ENCODE measurements at regions not wholly inside any gene's neighbourhood (a gene's known extent, or its start where the extent isn't known, plus 50 kb on each side); places are given as distances from the start of the nearest gene placed in this dataset.

DNA sequence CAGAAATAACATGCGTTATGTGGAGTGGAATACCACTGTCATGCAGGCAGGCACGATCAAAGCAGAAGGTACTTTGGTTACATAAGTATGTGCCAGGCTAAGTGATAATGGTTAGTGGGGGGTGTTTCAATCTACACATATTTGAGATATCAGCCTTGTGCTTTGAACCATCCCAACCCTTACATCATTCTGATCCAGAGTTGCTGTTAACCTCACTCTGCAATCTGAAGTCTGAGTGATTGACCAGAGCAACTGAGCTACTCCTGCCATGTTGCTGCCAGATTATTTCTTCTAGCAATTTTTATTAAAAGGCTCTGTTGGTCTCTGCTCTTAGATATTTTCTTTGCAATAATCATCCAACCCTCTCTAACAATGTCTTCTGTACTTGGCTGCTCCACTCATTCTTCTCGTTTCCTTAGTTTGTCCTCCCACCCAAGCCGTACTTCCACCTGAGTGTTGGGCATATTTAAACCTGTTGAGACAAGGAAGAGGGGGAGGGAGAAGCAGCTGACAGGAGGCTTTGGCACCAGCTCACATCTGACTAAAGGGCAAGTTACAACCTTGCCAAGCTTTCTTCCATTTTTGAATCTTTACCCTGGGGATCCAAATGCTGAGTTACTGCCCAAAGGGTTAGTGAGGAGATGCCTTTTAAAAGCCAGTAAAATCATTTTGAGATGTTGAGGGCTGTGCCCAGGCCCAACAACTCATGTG, 114.1 kb upstream of the SESN3 start:
- DNase-seq: no peak

- DNase-seq: peak; percentile 17
Measured at GRCh38 chr11:95341221-95341620, 110.2 kb upstream of the SESN3 start.

- DNase-seq: no peak
Measured at GRCh38 chr11:95339086-95339901, 108.3 kb upstream of the SESN3 start.

DNA sequence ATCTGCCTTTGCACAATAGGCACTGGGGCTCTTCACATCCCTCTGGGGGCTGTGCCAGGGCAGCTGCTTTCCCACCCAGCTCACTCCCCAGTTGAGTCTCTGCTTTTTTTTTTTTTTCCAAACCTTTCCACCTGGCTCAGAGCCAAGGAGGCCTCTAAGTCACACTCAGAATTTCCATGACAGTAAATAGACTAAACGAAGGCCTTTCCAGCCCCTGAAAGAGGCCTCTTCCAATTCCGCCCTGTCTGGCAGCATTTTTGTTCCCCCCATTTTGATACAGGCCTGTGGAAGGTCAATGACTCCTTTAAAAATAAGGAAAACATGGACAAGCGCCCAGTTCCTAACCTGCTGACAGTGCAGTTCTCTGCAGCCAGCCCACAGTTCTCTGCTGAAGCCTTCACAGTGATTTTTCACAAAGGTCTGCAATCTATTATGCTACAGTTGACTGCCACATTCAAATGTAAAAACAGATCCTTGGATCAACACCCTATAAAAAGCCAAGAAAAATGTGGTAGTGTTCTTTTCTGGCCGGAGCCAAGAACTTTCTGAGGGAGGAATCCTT, 107.5 kb upstream of the SESN3 start:
- DNase-seq: peak; percentile 89

DNA sequence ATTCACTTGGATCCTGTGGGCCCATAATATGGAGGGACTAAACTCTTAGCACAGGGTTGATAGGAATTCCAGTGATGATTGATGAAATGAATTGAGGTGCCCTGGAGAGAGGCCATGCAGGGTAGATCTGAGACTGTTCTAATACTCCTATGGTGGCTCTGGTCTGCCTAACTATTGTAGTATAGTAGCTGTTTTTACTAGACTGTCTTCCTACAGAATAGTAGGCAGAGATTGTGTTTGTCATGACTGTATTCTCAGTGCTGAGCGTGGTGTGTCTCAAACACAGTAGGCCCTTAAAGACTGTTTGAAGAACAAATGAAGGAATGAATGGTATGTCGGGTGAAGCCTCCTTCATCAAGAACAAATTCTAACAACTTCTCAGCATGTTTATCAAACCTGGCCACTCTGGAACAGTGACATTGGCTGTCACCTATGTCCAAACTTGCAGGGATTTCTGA, 107.0 kb upstream of the SESN3 start:
- no peak for DNase-seq

GRCh38 chr11:95337175-95337957, 106.4 kb upstream of the SESN3 start:
- DNase-seq: peak; percentile 71

DNA sequence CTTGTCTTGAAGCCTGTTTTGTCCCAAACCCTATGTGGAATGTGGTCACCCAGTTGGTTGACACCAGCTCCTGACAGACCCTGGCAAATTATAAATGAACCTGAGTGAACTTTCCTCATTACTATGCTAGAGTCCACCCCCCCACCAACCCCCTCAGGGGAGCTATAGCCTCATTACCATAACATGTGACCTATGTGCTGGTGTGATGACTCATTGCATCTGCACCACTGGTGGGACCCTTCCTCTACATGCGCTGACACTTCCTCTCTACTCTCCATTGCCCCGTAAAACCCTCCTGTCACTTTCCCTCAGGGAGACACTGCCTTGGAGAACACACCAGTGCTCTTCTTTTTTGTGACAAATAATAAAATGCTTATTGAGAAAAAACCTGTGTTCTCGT, 105.0 kb upstream of the SESN3 start:
- DNase-seq: no peak

DNA sequence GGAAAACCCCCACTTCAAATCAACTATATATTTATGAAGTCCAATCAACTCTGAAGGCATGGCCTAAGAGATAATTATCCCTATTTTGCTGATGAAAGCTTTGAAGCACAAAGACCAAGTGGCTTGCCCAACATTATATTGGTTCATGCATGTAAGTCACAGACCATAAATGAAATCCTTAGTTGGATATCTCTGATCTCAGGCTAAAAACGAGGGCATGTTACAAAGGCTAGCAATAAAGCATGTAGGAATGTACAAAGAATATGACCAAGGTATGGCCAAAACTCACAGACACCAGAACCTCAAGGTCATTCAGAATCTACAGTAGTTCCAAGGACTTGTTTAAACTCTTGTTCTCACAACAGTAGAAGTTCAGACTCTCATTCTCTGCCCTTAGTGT, 100.2 kb upstream of the SESN3 start:
- no peak for DNase-seq

DNA sequence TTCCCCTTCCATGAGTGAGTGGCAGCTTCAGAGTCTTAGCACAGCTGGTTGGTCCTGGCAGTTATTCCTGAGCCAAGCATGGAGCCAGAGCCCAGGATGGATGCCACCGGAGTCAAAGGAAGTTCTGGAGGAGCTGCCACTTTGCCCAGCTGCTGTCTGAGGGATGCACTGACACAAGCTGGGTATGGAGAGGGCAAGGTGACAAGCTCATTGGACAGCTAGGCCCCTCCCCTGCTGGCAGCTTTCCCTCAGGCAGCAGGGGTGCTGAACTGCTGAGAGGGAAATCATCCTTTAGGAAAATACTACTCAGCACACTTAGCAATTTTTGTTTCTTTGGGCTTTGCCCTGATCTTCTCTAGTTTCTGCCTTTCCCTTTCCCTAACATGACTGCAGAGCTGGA, 99.3 kb upstream of the SESN3 start:
- DNase-seq: no peak

DNA sequence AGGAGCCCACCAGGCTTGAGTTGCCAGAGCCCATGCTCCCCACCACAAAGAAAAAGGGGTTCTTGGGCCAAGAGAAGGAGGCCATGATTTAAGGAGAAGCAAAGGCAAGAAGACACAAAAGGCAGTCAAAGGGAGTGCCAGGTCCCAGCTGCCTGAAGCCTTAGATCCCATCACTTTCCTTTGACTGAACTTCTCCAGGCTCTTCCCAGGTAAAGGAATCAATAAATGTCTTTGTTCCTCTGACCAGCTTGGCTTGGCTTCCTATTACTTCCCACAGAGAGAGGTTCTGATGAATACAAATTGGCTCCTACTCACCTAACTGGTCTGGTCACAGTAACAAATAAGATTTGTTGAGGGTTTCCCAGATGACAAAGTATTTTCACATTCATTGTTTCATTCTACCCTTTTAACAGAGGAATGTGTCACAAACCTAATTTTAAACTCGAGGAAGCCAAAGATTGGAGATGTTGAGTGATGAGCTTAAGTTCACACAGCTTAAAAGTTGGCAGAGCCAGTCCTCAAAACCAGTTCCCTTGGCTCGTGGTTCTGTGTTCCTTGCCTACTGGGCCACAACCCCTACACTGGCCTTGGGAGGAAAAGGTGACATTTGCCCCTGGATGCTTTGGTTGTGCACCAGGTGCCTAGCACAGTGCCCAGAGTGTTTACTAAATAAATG, 96.4 kb upstream of the SESN3 start:
- no peak for DNase-seq

- no peak for DNase-seq
Measured at GRCh38 chr11:95325777-95326258, 94.8 kb upstream of the SESN3 start.

DNA sequence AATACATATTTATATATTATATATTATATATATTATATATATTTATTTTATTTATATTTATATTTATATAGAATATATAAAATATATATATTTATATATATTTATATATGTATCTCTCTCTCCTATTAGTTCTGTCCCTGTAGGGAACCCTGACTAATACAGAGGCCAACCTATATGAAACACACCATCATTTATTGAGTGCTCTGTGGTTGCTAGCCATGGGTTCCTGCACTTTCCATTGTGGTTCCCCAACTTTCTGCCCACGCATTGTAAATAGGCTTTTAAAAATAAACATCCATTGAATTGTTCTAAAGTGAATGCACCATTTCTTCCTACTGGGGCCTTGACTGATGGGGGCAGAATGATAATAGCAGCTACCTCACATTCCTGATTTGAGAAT, 93.8 kb upstream of the SESN3 start:
- no peak for DNase-seq

- peak; percentile 84 for DNase-seq
Measured at GRCh38 chr11:95322539-95322938, 91.5 kb upstream of the SESN3 start.

DNA sequence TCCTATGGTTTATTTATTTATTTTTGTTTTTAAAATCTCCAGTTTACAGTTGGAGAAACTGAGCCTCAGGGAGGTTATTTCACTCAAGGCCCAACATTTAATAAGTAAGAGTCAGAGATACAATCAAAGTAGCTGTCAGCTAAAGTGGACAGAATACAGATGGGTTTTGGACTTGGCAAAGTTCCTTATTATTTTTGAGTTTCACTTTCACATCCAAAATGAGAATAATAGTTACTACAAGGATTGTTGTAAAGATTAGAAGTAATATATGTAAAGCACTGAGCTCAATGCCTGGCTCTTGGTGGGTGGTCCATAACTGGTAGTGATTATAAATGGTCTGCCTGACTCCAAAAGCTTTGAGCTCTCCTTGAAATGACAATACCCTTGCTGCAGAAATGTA, 87.5 kb upstream of the SESN3 start:
- DNase-seq: no peak

DNA sequence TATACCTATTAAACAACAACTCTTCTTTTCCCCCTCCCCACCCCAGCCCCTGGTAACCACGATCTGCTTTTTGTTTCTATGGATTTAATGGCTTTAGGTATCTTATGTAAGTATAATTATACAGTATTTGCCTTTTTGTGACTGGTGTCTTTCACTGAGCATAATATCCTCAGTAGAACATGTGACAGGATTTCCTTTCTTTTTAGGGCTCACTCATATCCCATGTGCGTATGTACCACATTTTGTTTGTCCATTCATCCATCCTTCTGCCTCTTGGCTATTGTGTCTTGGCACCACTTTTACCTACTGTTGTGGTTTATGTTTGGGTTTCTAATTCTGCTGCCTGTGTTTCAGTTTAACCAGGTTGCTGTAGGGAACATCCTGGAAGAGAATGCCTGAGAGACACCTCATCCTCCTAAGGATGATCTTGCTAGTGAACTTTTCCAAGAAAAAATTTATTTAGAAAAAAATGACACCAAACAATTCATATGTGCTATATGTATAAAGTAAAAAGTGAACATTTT, 77.6 kb upstream of the SESN3 start:
- no peak for DNase-seq

GRCh38 chr11:95307286-95307685, 76.3 kb upstream of the SESN3 start:
- no peak for DNase-seq

DNA sequence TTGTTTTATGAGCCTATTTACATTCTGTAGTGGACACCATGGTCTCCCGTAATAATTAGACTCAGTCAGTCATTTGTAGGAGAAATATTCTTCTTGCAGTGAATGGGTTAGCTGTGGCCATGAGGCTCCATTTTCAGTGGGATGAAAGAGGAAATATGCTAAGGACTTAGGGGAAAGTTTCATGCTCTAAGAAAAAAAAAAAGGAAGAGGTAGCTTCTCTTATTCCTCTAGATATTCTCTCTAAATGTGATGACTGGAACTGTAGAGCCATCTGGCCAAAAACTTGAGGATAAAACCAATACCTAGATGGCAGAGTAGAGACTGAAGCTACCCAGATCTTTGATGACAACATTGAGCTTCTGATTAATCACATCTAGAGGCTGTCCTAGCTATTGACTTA, 75.8 kb upstream of the SESN3 start:
- no peak for DNase-seq

- no peak for DNase-seq
Measured at GRCh38 chr11:95306123-95306522, 75.1 kb upstream of the SESN3 start.

DNA sequence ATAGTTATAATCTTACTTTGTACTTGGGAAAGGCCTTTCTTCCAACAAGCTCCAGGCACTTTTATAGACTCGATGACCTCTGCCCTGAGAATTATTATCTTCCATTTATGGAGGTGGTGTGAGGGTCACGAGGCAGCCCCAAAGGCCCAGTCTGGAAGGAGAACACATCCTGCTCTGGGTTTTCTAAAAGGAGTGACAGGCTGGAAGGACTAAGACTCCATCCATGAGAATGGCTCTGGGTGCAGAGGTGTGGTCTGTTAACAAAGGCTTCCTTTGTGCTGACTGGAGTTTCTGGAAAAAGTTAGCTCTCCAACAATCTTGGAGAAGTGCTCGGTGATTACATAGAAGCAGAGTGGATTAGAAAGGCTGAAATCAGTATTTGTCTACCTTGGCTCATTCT, 74.7 kb upstream of the SESN3 start:
- no peak for DNase-seq

DNA sequence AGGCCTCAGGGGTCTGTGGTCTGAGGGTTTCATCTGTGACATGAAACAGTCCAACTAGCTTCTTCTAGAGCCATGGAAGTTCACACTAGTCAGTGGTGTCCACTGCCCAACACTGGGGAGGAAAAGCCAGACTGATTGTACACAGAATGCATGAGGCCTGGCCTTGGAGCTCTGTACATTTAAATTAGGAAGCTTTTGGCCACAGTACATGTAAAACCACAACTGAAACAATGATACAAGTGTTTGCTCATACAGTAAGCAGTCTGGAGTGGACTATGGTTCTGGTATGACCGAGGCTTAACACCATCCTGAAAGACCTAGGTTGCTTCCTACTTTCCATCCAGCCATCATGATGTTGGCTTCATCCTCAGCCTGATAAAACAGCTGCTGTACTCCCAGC, 73.8 kb upstream of the SESN3 start:
- DNase-seq: no peak

DNA sequence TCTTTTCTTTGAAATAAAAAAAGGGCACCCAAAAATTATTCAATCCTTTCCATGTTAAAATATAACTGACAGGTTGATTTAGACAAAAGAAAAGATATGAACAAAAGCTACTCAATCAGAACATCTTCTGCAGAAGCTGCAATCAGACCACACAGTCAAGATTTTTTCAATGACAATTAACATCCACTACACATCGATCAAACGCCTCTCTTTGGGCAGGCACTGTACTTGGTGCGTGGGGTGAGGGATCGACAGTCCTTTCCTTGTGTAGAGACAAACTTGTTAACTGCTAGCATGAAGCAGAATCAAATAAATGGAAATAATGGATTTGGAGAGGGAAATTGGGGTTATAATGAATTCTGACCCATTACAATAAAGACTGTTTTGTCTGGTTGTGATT, 71.2 kb upstream of the SESN3 start:
- no peak for DNase-seq

GRCh38 chr11:95301474-95301873, 70.5 kb upstream of the SESN3 start:
- DNase-seq: no peak
